ENCODE measurements at regions not wholly inside any gene's neighbourhood (a gene's known extent, or its start where the extent isn't known, plus 50 kb on each side); places are given as distances from the start of the nearest gene placed in this dataset.

DNA sequence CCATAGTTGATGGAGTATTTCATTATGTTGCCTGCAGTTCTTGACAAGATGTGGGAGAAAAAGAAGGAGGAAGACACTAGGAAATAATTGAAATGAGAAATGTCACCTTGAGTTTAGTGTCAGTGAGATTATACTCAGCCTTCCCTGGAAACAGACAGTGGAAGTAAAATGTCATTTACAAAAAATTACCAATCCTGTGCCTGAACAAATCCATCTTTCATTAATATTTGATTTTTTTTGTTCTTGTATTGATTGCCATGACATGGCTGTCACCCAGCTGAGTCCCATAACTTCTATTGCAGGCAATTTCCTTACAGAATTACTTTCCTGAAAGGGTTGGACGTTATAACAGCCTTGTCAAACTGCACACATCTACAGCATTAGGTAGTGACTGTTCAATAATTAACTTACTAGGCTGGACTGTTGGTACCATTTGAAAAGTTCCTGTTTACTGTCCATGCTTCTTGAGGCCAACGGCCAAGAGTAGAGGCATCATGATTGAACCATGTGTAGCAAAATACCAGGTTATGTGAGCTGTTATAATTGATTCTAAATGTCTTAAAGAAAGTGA is 572.2 kb upstream of the LMCD1 start:
- TF ChIP-seq, protein P1, sequence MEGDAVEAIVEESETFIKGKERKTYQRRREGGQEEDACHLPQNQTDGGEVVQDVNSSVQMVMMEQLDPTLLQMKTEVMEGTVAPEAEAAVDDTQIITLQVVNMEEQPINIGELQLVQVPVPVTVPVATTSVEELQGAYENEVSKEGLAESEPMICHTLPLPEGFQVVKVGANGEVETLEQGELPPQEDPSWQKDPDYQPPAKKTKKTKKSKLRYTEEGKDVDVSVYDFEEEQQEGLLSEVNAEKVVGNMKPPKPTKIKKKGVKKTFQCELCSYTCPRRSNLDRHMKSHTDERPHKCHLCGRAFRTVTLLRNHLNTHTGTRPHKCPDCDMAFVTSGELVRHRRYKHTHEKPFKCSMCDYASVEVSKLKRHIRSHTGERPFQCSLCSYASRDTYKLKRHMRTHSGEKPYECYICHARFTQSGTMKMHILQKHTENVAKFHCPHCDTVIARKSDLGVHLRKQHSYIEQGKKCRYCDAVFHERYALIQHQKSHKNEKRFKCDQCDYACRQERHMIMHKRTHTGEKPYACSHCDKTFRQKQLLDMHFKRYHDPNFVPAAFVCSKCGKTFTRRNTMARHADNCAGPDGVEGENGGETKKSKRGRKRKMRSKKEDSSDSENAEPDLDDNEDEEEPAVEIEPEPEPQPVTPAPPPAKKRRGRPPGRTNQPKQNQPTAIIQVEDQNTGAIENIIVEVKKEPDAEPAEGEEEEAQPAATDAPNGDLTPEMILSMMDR (IDR thresholded peaks at IDR 0.05; ENCODE audit: low read depth, low read length, poor library complexity, severe bottlenecking) = no peak
- TF ChIP-seq EZH2phosphoT487 (IDR thresholded peaks at IDR 0.05; ENCODE audit: borderline replicate concordance, low read length) = no peak

Measured in DOHH2 (cell line).